Globus pallidus (tissue), 1 donor: ENCODE measurements at regions not wholly inside any gene's neighbourhood (a gene's known extent, or its start where the extent isn't known, plus 50 kb on each side); places are given as distances from the start of the nearest gene placed in this dataset.

Source experiments
- DNase-seq: peaks from one replicate; pipeline ENCODE4 v3.0.0-alpha.2; 2015; ENCODE audit warnings: low spot score

DNA sequence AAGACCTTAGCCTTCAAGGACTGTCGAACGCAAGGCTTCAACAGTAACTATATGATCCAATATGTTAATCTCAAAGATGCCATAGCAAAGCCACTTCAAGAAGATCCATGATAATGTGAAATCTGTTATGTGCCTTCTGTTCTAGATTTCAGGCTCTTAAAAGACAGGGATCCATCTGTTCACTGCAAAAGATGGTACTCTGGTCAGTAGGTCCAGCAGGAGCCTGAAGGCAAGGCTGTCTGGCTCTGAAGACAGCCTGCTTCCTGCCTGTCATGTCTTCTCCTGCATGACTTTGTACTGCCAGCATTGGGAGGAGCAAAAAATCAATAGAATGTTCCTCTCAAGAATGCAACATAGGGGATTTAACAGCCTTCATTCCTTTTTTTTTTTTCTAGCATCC, 270.8 kb upstream of the PARD3B start:
- DNase-seq: peak; percentile 55

DNA sequence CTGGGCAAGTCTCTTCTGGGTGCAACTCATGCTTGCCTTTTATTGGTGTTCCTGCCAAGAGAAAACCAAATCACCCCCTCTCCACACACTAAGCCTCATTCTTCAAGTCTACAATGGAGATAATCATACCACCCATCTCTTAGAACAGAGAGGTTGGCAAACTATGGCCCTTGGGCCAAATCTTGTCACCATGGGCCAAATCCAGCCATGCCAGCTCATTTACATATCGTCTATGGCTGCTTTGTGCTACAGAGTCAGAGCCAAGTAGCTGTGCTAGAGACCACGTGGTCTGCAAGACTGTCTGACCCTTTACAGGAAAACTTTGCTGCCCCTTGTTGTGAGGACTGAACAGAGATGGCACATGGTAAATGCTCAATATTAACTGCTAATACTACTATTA, 270.3 kb upstream of the PARD3B start:
- peak; percentile 98 for DNase-seq

DNA sequence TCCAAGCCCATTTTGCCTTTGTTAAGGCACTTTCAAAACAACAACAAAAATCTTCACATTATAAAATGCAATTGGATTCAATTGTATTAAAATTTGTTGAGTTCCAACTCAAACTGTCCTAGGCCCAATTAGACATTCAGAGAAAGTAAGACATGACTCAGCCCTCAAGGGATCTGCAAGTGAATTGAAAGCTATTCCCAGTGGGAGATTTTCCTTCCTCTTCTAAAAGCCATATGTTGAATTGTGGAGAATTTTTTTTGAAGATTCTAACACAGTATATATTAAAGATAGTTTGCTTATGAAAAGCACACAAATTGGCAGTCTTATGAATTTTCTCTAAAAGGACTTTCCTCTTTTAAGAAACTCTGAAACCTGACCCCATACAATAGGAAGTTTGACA, 268.0 kb upstream of the PARD3B start:
- no peak for DNase-seq

DNA sequence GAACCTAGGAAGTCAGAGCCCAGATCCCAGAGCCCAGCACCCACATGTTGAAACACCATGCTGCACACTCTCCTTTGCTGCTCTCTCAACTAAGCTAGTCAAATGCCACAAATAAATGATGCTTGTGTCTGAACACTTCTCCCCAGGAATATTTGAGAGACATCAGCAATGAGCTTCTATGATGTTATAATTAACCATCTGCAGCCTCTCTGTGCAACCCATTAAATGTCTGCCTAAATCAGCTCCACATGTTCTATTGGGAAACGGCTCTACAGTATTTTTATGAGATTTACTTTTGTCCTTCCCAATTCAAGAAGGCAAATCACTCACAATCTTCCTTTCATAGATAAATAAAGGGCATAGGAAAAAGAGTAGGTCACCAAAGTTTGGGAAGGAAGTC, 266.8 kb upstream of the PARD3B start:
- no peak for DNase-seq

DNA sequence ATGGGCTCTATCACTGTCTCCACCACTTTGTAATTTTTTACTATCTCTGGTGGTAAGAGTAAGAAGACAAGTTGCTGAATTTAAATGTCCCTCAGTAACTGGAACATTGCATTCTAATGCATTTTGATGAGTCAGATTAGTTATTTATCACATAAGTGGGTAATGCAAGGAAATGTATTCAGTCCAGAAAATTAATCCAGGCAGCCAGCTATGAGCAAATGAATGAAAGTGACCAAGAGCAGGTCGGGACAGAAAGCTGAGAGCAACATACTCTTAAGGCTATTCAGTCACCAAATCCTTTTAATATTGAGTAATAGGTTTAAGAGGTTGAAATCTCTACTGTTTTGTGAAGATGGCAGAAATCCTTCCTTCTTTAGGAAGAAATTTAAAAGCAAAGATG, 265.5 kb upstream of the PARD3B start:
- no peak for DNase-seq

DNA sequence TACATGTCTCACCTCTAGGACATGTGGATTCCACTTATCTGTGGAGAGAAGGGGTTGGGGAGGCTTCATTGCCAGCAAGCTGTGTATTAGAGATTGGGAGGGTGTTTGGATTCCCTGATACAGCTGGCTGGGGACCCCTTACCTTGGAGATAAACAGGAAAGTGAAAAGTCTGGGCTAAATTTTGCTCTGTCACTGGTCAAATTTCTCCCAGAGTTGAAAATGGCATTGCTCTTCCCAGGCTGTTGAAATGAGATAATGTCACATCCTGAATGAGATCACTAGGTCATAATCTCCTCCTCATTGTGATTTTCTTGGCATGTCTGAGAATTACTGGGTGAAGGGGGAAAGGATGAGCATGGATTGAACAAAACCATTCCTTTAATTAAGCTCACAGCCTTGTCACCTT, 265.0 kb upstream of the PARD3B start:
- DNase-seq: no peak

DNA sequence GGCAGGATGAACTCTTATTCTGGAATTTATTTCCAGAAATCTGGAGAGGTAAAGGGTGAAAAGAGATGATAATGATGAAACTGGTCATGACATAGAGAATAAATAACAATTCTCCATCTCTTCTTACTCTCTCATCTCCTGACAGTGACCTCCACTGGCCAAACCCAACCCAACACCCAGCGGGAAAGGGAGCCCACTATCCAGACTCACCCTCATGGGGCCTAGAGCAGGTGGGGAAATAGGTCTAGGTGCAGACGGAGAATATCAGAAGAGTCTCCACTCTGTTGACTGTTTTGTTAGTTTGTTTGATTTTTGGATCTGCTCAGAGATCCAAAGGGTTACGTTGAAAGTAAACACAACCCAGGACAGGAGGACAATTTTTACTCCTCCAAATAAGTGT, 263.2 kb upstream of the PARD3B start:
- no peak for DNase-seq

DNA sequence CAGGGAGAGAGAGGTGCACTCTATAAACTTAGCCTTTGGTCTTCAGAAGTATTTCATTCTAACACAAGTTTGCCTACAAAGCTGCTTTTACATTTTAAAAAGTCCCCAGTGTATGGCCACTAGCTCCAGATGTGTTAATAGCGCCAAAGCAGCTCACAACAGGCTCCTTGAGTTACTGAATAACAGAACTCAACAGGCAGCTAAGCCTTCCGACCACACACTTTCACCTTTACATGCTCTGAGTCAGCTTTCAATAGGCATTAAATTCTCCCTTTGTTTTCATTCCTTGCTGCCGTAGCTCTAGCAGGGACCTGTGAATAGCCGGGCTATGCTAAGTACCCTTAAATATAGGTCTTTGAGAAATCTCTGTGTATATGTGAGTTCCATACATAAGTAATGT, 262.8 kb upstream of the PARD3B start:
- no peak for DNase-seq

DNA sequence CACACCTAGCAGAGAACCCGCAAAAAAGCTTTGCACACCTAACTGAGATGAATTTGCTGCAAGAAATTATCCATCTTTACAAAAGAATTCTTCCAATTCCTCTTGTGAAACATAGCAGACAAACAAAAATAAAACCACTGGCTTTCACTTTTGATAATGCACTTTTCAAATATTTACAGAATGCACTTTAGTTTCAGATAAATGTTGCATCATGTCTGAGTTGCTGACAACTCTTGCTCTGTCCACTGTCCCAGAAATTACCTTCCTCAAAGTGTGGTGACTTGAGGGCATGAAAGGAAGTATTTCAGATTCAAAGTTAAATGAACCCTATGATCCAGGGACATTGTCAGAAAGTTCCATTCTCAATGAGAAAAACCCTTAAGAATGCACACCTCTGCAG, 256.2 kb upstream of the PARD3B start:
- no peak for DNase-seq

DNA sequence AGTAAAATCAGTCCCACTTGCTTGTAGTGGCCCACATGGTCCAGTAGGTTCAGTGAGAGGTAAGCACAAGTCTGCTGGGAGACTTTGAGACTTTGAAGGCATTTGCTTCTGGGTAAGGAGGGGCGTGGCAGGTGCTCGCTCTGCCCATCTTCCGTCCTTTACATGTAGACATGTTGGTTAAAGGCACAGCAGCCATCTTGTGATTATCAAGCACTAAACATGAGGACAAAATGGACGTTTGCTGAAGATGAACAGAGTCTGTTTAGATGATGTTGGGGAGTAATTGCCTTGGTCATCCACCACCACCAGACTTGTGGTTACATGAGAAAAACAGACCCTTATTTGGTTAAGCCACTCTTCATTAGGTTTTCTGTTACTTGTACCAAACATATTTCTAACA, 252.8 kb upstream of the PARD3B start:
- DNase-seq: no peak

DNA sequence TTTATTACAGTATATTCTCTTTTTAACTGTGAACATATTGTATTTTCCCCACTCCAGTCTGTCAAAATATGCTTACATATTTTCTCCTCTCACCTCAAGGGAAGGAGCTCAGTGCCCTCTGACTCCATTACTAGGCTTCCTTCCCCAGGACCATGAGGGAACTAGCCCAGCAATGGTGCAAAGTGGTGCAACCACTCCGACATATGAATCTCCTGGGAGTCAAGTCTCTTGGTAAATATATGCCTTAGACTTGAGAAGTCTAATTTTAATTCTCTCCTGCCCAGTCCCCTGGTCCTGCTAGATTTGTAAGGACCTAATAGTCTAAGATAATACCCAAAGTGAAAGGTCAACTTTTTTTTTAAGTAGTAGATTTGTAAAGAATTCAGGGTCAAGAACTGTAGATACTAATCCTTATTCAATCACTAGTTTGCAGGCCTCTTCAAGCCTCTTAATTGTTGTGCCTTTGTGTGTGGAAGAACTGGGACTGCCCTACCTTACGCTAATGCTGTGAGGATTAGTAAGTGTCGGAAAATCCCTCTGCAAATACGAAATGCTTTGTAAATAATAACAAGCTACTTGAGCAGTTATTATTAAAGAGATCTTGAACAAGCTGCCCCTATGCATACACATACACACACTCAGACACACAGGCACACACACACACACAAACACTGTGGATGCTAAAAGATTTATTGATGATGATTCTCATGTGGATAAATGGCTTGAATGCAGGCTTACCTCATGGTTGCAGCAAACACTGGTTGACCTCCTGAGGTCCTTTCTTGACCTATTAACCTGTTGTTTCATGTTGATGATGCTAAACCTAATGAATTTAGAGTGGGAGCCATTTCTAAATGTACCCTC, 251.2 kb upstream of the PARD3B start:
- no peak for DNase-seq

DNA sequence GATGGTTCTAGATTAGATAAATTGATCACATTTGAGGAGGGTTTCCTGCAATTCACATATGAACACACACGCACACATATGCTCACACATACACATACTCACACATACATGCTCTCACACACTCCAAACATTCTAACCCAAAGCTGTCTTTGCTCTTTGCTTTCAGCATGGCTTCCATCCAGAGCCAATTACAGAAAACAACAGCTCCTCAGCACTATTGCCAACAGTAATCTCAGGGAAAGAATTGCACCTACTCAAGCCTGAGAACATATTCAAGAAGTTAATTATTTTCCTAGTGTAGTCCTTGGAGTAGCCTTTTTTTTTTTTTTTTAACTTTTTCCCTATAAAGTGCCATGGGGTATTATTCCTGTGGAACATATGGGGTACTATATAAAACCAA, 246.9 kb upstream of the PARD3B start:
- no peak for DNase-seq

DNA sequence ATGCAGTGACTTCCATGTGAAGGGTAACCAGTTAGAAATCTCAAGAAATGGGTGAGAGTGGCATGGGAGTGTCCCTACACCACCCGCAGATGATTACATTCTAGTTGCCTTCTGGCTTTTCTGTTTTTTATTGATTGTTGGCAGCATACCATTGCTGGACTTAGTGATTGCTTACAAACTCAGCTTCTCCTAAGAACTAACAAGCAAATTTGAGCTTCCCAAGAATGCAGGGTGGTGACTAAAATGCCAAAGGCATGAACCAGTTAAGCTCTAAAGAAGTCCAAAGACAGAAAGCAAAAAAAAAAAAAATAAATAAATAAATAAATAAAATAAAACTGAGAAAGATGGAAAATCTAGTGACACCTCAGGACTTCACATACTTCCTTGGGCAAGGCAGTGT, 245.5 kb upstream of the PARD3B start:
- no peak for DNase-seq

DNA sequence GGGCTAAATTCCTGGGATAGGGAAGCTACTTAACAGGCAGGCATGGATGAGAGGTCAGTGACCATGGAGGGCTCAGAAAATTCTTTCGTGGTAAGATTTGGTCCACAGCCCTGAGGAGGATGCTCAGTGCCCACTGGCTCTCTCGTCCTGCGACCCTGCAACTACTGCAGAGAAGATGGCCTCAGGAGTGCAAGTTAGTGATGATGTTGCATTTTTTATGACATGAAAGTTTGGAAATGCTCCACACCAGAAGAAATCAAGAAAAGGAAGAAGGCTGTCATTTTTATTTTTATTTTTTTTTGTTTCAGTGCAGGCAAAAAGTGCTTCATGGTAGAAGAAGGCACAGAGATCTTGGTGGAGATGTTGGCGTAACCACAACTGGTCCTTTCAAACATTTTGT, 238.6 kb upstream of the PARD3B start:
- no peak for DNase-seq

DNA sequence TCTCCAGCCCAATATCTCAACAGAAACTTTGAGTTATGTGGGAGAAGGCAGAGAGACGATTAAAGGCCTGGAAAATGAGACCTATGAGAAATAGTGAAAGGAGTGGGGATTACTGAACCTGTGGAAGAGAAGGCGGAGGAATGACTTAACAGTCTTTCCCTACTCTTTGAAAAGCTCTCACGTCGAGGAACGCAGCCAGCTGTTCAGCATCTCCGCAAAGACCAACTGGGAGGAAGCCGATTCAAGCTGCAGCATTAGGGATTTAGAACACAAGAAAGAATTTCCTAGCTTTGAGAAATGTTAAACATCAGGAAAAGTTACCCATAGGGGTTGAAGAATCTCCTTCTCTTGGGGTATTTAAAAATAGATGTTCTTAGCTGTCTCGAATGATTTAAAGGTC, 233.2 kb upstream of the PARD3B start:
- no peak for DNase-seq

DNA sequence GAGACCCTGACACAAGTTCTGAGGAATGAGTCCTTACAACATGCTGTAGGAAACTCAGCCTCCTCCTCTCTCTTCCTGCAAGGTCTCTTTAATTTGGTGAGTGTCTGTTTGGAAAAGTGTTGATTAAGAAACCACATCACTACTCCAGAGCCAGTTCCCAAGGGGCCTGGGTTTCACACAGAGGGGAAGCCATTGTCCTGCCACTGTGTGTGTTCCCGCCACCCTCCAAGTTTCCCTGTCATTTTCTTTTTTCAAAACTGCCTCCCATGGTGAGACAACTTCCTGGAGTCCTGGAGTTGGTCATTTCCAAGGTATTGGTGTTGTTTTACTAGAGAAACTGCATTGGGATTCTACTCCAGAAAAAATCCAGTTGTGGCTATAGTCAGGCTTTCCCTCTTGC, 232.0 kb upstream of the PARD3B start:
- no peak for DNase-seq

DNA sequence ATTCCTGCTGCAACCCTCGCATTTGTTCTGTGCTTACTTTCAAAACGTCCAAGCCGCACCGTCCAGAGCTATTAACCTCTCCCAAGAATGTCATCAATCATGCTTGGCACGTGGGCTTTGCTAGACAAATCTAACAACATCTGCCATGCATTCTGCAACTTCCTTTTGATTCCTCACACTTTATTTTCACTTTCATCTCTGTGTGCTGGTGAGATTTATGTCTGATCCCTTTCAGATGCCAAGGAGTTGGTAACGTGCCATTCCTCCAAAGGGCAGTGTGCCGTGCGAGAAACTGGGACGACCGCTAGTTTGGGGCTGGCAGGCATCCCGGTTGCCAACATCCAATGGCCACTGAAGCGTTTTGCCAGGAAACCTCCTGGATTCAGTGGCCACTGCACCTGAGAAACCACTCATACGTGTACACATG, 230.0 kb upstream of the PARD3B start:
- peak; percentile 20 for DNase-seq

DNA sequence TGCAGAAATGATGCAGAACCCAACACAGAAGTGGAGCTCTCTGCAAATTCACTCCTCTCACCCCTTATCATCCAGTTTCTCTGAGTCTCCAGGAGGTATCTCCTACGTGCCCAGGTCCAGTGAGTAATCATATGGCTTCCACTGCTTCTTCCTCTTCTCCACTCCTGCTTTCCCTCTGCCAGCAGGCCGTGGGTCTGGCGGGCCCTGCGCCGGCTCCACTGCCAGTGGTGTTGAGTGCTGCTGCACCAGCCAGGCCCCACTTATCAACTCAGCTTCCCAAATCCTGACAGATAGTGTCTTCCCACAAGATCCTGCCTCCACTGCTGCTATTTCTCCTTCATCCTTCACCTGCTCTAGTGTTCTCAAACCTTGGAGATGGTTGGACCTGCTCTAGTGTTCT, 227.6 kb upstream of the PARD3B start:
- no peak for DNase-seq

DNA sequence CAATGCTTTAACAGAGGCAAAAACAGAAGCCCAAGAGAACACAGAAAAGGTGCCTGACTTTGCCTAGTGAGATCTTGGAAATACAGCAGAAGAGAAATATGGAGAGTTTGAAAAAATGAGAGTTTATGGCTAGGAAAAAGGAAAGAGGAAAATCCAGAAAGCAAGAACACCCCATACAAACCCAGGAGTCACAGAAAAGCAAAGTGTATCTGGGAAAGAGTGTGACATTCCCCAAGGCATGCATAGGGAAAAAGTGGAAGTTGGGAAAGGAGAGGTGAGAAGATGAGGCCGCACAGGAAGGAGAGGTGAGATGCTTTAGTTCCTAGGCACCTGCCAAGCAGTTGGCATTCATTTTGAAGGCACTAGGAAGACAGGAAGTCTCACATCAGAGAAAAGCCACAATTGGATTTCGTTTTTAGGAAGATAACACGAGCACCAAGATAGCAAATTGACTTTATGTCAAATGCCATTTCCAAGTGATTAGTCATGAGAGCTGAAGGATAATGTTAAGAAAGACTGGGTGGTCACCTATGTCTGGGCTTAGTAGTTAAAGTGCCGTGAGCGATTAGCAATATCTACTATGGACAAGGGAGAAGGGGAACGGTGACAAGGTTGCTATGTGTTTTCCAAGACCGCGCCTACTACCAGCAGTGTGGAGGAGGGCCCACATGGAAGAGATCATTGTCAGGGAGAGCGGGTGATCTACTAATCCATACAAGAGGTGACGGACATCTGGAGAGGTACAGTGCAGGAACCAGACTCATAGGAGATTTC, 224.1 kb upstream of the PARD3B start:
- no peak for DNase-seq

DNA sequence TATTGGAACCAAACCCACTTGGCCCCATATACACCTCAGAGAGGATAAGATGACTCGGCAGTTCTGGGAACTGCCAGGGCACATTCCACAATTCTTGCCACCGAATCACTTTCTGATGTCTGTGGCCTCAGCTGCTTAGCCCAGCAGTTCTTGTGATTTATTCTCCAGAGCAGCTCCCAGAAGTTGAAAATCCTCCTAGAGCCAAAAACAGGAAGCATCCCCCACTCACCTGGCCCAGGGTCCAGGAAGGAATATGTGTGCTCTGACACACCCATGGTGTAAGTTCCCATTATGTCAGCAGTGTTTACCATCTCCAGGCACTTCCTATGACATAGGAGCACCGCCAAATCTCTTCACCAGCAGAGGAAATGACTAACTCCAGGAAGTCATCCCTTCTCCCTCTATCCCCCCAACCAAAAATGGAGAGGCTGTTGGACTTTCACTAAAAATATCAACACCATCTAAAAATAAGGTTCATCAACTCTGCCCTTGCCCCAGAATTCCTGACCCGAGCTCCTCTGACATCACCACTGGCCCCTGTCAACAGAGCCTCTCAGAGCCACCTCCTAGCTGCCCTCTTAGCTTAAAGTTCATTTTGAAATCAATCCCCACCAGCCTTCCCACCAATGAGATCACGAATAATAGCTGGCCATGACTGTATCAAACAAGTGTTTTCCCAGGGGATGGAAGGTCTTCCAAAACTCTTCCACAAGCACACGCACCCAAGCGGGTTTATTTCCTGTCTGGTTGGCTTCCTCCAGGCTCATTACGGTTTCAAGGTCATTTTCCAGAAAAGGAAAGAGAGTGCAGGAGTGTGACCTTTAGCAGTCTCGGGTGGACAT, 223.1 kb upstream of the PARD3B start:
- no peak for DNase-seq

DNA sequence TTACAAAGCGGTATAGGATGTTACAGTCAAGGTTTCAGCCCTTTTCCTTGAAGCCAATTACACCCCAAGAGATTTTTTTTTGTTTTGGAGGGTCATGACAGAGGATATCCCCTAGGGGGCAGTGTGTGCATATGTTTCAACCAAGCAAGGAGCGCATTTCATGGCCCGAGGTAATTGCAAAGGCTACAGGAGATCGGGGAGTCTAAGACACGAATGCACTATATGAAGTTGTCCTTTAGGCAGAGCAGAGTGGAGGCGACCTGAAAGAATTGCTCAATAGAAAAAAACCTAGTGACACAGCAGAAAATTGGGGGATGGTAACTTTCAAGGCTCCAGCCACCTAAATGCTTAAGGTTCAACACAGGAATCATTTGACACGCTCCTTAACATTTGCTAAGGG, 219.8 kb upstream of the PARD3B start:
- DNase-seq: peak; percentile 78

DNA sequence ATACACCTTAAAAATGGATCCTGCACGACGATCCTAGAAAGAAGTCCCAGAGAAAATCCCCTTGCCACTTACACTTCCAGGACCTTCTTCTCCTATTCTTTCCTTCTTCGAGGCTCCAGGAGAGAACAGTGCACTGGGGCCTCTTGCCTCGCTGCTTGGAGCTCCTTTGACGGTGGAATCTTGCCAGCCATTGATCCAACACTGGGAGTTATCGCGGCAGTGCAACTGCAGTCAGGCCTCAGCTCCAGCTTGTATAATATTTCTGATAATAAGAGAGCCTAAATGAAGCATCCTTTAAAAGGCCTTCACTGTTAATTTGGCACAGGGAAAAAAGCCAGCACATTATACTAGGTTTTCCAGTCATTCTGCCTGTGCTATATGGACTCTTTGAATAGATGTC, 216.9 kb upstream of the PARD3B start:
- no peak for DNase-seq

DNA sequence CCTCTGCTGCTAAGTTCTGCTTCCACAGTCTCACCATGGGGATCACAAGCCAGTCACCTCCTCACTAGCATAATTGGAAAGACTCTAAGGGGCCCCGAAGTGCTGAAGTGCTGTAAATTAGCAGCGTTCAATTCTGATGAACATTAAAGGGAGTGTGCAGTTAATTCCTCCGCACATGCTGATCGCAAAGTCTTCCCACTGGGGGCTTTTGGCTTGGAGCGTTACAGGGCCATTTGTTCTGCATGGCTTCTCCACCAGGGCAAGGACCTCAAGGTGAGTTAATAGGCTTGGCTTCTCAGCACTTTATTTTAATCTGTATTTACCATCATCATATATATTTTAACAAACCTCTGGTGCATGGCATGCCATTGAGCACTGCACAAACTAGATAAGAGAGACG, 216.3 kb upstream of the PARD3B start:
- no peak for DNase-seq
